ENCODE measurements at regions not wholly inside any gene's neighbourhood (a gene's known extent, or its start where the extent isn't known, plus 50 kb on each side); places are given as distances from the start of the nearest gene placed in this dataset.
A peak's percentile ranks its signal among the peaks of the same experiment; 100 is the strongest.
"Not testable (repeated sequence)": the region's sequence is repeated elsewhere in the genome, so short reads cannot be mapped to it uniquely, and the experiment has no call there.

DNA sequence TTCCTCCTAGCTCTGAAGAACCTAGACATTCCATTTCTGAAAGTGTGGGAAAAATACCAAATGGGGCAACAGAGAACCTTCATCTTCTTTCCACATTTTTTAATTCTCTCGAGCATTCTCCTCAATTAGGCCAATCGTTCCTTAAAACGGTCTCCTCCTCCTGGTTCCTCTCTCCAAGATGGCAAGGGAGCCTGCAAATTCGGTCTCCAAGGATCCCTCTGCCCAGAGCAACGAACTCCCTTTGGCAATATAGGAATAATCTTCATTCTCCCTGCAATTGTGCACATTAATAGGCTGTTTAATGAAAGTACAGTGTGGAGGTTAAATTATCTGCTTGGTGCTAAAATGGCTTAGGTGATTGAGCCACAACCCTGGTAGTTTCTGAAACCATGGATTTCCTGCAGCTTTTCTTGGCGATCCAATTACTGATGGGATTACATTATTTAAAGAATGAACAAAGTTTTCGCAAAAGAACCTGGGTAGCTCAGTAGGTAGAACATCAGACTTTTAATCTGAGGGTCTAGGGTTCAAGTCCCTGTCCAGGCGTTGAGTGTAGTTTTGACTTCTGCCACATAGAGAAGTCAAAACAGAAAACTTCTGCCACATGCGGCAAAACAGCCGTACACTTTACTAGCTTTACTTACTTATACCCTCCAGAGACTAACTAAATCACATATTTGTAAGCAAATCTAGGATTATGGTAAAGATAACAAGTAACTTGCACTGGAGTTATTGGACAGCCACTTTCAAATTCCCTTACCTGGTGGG lies 102.9 kb upstream of the ZNF184 start:
- no peak for DNase-seq

DNA sequence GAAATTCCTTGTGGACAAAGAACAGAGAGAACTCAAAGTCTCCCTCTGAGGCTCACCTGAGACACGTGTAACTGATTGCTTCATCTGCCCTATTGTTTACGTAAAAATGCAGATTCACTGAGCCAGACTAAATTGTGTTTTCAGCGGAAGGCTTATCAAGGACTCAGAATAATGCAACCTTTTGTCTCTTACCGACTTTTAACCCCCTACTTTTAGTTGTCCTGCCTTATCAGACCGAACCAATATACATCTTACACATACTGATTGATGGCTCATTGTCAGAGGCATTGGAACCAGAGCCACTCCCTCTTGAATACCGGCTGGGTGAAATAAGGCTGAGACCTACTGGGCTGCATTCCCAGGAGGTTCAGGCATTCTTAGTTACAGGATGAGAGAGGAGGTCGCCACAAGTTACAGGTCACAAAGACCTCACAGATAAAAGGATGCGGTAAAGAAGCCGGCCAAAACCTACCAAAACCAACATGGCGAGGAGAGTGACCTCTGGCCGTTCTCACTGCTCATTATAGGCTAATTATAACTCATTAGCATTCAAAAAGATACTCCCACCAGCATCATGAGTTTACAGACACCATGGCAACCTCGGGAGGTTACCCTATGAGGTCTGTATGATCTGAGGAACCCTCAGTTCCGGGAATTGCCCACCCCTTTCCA lies 95.5 kb upstream of the ZNF184 start:
- DNase-seq = no peak

DNA sequence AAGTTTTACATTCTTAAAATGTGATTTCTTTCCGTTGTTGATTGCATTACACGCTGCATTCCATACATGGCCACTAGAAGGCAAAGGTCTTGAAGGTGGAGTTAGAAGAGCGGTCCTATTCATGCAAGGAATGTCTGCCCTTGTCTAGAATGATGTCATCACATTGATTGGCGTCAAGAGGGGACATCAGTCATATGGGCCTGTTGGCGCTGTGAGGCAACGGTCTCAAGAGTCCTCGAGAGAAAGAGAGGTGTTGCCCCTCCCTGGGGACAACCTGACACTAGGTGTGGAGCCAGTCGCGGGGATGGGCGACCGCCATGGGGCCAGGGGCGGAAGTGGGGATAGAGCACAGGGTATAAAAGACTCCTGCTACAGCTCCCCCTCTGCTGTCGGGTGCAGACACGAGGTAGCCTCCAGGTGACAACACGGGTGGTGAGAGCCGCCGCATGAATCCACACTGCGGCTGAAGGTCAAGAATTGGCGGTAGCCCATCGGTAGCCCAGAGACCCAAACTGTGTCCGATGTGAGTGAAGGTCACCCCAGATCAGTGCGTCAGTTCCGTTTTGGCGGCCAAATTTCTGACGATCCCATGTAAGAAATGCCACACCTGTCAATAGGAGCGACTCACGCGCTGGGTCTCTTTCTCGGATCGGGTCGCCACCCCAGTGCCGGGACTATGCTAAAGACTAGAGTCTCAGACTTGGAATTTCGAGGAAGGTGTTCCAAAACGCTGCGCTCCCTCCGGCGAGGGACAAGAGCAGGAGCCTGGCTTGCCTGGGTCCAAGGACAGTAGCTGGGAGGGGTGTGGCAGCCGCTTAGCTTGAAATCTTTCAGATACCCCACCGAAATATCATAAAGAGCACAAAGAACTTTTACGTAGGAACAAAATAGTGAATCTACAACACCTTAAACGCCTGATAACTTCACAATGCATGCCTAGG lies 93.2 kb upstream of the ZNF184 start:
- DNase-seq = no peak

DNA sequence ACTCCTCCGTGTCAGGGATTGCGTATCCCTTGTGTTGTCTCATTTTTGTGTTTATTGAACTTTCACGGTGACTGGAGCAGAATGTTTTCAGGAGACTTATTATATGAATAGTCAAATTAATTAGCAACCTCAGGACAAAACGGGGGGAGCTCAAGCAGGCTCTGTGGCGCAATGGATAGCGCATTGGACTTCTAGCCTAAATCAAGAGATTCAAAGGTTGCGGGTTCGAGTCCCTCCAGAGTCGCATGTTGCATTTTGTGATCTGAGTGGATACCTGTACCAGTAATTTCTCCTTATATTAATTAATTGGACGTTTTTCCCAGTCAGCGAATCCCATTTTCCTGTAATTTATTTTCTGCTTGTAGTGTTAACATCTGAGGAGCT lies 89.1 kb upstream of the ZNF184 start:
- DNase-seq = no peak

DNA sequence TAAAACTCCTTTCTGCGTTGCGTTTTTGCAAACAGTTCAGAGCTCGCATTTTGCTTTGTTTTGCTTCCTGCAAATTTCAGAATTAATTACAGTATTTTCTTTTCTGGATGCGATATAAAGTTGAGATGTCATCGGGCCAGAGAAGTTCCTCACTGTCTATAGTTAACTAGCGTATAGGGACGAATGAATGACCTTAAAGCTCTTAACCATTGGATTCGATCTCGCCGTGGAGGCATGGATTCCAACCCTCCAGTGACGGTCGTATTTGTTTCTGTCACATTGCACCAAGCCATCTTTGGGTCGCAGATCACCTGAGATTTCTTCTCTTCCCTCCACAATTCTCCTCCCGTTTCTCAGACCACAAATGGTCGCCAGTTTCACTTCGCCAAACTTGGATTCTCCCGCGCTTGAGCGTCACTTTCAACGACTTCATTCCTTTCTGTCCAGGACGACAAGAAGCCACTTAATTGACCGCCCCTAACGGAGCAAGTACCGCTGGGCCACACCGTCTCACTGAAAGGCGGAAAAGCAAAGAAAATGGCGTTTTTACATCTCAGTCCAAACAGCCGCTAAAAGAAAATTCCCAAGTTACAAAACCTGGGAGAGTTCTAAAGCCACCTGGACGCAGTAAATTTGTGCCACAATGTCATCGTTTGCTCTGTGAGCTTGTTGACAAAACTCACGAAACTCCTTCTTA lies 85.3 kb upstream of the ZNF184 start:
- no peak for DNase-seq

- no peak for DNase-seq
These were observed 83.5 kb upstream of the ZNF184 start for GRCh38 chr6:27556406-27556805.

- peak; percentile 49 for DNase-seq
These were observed 80.4 kb upstream of the ZNF184 start for GRCh38 chr6:27553123-27553904.

DNA sequence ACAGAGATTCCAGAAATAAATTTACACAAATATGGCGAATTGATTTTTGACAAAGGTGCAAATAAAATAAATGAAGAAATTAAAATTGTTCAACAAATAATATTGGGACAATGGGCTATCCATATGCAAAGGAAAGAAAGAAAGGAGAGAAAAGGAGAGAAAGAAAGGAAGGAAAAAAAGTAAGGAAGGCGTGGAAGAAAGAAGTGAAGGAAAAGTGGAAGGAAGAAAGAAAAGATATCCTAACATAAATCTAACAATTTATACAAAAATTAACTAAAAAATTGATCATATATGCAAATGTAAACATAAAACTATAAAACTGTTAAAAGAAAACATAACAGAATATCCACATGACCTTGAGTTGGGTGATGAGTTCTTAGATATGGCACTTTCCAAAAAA lies 78.7 kb upstream of the ZNF184 start:
- DNase-seq = no peak

DNA sequence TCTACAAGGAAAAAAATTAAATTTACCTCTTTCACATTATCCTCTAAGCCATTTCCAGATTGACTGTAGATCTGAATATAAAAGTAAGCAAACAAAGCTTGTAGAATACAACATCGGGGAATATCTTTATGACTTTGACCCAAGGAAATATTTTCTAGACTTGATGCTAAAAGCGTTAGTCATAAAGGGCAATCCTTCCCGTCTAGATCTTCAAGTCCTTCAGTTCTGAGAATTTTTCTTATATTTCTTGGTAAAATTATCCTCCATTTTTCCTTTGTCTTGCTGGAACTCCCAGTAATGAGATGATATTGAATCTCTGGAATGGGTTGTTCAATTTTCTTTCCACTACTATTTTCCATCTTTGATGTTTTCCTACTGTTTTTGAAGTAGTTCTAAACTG lies 77.8 kb upstream of the ZNF184 start:
- DNase-seq = no peak

GRCh38 chr6:27549241-27549598 lies 76.3 kb upstream of the ZNF184 start:
- not testable (repeated sequence) for DNase-seq

- peak; percentile 49 for DNase-seq
These were observed 74.5 kb upstream of the ZNF184 start for GRCh38 chr6:27547157-27548075.

GRCh38 chr6:27546522-27546921 lies 73.6 kb upstream of the ZNF184 start:
- no peak for DNase-seq

GRCh38 chr6:27545271-27546046 lies 72.6 kb upstream of the ZNF184 start:
- DNase-seq = no peak

DNA sequence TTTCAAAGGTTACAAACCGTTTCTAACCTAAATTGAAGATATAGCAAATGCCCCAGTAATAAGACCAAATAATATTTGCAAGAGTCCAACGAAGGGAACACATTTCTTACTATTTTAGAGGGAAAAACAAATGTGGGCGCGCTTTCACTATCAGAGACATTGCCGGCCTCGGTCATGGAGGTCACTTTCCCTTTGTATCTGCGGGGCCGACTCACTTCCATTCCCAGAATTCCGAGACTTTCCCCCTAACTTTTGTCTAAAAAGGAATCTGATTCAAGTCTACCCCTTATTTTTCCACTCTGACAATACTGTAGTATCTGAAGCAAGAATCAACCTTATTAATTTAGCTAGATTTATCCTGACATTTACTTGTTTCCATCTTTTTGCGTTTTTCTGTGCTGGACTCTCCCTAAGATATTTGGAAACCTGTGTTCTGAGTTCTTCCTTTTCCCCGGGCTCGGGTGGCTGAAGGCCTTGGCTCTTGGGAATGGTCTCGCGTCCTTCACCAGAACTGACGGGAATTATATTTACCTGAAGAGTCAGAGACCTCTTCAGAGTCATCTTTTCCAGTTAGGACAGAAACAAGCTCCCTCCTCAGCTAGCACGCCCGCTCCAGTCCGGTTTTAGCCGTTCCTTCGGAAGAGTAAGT lies 71.8 kb upstream of the ZNF184 start:
- DNase-seq = no peak

- DNase-seq = not testable (repeated sequence)
These were observed 71.2 kb upstream of the ZNF184 start for GRCh38 chr6:27544135-27544534.

DNA sequence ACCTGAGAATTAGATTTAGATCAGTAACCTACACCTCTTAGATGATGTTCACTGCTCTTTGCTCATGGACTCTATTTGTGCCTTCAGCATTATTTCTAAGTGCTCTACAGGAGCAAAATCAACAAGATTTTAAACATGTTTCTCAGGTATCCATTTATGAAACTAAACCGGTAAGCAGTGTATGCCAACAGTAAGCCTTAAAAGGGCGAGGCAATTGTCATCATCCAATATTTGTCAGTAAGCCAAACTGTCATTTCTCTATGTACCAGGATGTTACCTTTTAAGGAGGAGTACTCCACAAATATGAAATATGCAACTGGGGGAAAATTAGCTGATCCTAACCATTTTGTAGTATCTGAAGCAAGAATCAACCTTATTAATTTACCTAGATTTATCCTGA lies 69.6 kb upstream of the ZNF184 start:
- no peak for DNase-seq

GRCh38 chr6:27541933-27542297 lies 69.0 kb upstream of the ZNF184 start:
- no peak for DNase-seq

GRCh38 chr6:27541212-27541932 lies 68.5 kb upstream of the ZNF184 start:
- DNase-seq = no peak

- DNase-seq = no peak
These were observed 66.6 kb upstream of the ZNF184 start for GRCh38 chr6:27539551-27539950.
